GM19397 (cell line): ENCODE measurements at regions not wholly inside any gene's neighbourhood (a gene's known extent, or its start where the extent isn't known, plus 50 kb on each side); places are given as distances from the start of the nearest gene placed in this dataset.
"Not testable (repeated sequence)": the region's sequence is repeated elsewhere in the genome, so short reads cannot be mapped to it uniquely, and the experiment has no call there.

Experiments used
- ATAC-seq: cut with Tn5 transposase; IDR thresholded peaks from one replicate; pipeline ENCODE4 v1.9.1; 2021; ENCODE audit warnings: mild to moderate bottlenecking, moderate library complexity; ENCODE audit not compliant: unreplicated experiment

DNA sequence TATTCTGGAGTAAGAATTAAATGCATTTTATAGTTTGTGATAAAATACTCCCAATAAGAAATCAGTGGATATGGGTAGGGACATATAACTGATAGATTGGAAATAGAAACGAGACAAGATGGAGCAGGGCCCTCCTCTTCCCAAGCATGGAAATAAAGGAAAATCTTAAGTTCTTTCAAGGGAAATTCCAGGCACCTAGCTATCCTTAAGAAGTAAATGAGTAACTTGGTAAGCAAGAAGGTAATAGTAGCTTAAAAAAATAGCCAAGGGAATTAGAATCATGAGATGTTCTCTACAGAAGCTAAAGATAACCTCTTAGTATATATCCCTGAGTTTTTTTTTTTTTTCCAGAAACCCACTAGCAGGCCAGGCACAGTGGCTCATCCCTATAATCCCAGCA, 105.5 kb upstream of the FAM3C start:
- no peak for ATAC-seq

DNA sequence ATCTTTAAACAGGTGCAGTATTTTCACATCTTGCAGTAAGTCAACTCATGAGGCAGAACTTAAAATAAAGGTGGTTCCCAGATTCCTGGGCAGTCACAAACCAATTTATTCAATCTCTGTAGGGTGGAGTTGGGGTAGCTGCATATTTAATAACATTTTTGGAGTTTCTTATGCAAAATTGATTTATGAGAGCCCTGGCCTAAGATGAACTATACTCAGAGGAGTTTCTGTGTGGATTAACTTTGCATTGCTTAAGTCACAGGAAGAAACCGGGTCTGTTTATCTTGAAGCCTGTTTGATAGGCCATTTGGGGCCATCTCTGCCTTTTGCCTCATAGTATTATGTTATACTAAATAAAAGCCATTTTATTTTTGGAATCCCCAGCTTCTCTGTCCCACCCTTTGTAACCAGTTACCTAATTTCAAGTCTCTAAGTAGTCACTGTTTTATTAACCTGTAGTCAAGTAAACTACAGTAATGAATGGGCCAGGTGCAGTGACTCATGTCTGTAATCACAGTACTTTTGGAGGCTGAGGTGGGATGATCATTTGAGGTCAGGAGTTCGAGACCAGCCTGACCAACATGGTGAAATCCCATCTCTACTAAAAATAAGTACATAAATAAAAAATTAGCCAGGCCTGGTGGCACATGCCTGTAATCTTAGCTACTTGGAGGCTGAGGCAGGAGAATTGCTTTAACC, 104.4 kb upstream of the FAM3C start:
- ATAC-seq = no peak

DNA sequence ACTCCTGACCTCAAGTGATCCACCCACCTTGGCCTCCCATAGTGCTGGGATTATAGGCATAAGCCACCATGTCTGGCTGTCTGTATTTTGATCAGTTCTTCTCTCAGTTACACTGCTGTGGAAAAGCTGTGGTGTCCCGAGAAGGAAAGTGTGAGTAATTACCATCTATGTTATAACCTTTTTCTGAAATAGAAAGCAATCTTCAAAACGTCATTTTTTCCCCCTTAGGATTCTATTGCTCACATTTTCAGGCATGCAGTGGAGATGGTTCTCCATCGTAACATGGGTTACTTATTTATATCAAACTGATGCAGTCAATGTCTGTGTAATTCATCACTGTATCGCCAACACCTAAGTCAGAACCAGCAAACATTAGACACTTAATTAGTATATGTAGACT, 103.5 kb upstream of the FAM3C start:
- ATAC-seq = no peak

- no peak for ATAC-seq
Measured at GRCh38 chr7:121498816-121499215, 102.7 kb upstream of the FAM3C start.

- not testable (repeated sequence) for ATAC-seq
Measured at GRCh38 chr7:121497545-121497944, 101.4 kb upstream of the FAM3C start.

DNA sequence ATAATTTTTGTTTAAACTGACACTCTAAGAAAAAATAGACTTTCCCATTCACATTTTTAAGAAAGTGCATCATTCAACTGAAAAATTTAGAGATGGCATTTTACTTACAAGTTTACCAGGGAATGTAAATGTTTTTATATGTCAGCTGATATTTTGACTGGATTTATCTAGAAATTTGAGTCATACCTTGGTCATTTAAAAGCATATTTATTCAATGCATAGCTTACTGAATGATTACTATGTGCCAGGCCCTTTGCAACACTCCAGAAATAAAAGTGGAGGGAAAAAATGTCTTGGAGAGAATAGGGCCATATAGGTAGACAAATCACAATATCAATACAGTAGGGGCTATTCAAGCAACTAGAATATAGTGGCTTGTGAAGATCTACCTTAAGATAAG, 98.4 kb upstream of the FAM3C start:
- no peak for ATAC-seq

- ATAC-seq = no peak
Measured at GRCh38 chr7:121493553-121493952, 97.4 kb upstream of the FAM3C start.

GRCh38 chr7:121490309-121490708, 94.2 kb upstream of the FAM3C start:
- ATAC-seq = no peak

GRCh38 chr7:121489440-121489839, 93.3 kb upstream of the FAM3C start:
- ATAC-seq = no peak

GRCh38 chr7:121488111-121488650, 92.1 kb upstream of the FAM3C start:
- ATAC-seq = no peak

DNA sequence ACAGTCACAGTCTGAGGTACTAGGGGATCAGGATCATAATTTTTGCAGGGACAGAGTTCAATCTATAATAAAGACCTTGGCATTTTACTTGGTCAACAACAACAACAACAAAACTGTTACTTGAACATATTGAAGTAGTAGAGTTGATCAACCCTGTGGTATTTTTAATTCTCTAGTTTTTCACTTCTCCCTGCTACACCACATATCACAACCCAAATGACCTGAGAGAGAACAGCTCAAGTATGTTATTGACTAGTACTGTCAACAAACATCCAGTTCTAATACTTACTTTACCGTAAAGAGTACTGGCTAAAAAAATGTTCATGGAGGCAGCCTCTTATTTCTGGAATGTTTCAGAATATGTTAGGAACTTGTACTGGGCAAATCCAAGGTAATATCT, 90.5 kb upstream of the FAM3C start:
- ATAC-seq = no peak

DNA sequence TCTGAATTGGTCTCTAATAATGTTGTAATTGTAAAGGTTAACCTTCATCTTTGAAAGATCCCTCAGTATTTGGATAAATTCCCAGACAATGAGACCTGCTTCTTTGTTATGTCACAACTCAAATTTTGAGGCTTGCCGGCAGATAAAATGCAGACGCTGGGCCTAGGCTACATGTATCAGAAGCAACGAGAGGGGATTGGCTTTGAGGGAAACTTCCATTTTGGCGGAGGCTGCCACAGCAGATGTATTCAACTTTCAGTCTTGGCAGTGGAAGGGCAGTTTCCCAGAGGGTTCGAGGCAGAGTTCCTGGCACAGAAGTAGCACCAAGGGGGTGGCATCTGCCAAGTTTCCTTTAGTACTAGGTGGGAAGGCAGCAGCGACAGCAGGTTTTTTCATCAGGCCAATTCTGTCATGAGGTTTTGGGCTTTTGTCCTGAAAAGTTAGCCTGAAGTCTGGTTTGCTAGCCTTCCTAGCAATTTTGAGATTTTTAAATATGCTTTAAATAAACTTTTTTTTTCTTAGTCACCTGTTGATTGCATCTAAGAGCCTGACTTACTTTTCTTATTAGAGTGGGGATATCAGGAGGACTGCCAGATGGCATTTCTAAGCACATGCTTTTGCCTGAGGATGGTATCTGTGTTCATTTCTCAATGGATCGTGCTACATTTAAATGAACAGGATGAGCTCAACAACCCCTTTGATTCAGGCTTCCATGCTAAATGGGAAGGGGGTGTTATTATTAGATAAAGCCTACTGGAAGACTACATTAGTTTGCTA, 89.5 kb upstream of the FAM3C start:
- no peak for ATAC-seq

GRCh38 chr7:121484089-121484763, 88.1 kb upstream of the FAM3C start:
- ATAC-seq = no peak

GRCh38 chr7:121480566-121481335, 84.6 kb upstream of the FAM3C start:
- ATAC-seq = no peak

GRCh38 chr7:121480058-121480457, 84.0 kb upstream of the FAM3C start:
- no peak for ATAC-seq

DNA sequence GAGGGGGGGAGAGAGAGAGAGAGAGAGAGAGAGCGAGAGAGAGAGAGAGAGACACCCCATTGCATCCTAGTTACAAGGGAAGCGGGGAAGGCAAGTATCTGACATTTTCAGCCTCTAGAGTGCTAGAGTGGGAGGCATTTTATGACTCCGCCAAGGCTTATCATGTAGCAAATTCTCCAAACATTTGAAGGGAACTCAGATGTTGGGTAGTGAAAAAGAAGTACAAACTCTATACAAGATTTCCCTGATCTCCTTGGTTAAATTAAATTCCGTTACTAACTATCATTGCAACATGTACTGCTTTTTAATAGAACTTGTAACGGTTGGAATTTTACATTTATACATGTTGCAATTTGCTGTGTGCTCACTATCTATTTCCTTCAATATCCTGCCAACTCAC, 83.4 kb upstream of the FAM3C start:
- no peak for ATAC-seq

- no peak for ATAC-seq
Measured at GRCh38 chr7:121475806-121476205, 79.7 kb upstream of the FAM3C start.

GRCh38 chr7:121474301-121474673, 78.2 kb upstream of the FAM3C start:
- no peak for ATAC-seq

DNA sequence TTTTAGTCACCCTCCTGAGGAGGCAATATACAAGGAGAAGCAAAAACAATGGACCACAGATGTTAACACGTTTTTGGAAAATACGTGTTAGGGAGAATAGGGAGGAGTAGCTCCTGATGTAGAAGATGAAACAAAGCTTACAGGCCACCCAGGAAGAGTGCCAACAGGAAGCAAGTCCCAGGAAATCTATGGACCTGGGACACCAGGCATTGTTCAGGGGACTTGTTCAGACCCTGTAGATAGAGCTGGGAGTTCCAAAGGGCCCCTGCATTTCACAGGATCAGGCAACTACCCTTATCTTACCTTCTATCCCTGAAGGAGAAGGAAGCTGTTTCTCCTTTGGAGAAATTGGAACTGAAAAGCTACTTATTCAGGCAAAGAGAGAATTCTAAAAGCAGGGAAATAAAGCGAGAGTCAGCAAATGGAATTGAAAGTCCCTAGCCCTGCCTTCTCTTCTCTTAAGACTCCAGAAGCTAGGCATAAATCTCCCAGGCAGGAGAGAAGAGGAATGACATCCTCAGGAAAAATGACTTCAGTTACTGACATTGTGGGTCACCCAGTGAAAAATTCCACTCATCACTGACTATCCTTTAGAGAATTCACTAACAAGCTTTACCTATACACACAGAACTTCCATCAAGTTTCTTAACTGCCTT, 77.7 kb upstream of the FAM3C start:
- no peak for ATAC-seq

DNA sequence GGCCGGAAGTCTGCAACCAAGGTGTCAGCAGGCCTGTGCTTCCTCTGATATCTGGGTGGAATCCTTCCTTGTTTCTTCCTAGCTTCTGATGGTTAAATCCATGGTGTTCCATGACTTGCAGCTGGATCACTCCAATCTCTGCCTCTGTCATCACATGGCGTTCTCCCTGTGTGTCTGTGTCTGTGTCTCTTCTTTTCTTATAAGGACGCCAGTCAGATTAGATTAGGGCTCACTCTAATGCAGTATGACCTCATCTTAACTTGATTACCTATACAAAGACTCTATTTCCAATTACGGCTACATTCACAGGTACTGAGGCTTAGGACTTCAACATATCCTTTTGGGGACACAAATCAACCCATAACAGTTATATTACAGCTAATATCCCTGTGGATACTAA, 70.3 kb upstream of the FAM3C start:
- no peak for ATAC-seq

DNA sequence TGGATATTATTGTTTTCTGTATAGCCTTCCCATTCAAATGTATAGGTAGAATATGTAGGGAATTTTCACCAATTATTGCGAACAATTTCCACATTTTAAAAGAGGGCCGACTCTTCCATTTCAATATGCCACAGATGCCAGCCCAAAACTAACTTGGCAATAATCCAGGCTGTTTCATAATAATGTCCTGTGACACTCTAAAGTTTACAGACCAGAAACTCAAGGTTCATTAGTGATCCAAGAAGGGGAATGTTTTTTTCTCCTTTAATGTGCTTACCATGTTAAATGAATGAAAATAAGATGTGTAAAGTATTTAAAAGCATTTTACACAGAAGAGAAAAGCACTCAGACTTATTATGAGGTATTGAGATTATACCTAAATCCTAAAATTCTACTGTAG, 63.0 kb upstream of the FAM3C start:
- no peak for ATAC-seq
